Mucosa of descending colon (tissue), 3 donors: ENCODE measurements at regions not wholly inside any gene's neighbourhood (a gene's known extent, or its start where the extent isn't known, plus 50 kb on each side); places are given as distances from the start of the nearest gene placed in this dataset.

Source experiments
- ATAC-seq: fragments of 200-7000 bp; cut with Tn5 transposase; one replicate; pipeline ENCODE4 v1.9.1; 2020; ENCODE audit warnings: mild to moderate bottlenecking, moderate library complexity
- DNase-seq, 3 donors: peaks; one replicate each; pipeline ENCODE4 v3.0.0-alpha.2; 2020
- H3K36me3 ChIP-seq: fragments of 200-600 bp; one replicate; pipeline ENCODE4 v1.8.0; 2021; ENCODE audit warnings: low read depth, mild to moderate bottlenecking
- H3K4me1 ChIP-seq: fragments of 200-600 bp; one replicate; pipeline ENCODE4 v1.8.0; 2021; ENCODE audit warnings: low read depth, mild to moderate bottlenecking
- H3K4me3 ChIP-seq: fragments of 200-600 bp; one replicate; pipeline ENCODE4 v1.8.0; 2021; ENCODE audit warnings: mild to moderate bottlenecking
- H3K9me3 ChIP-seq: fragments of 200-600 bp; one replicate; pipeline ENCODE4 v1.8.0; 2021; ENCODE audit warnings: mild to moderate bottlenecking
- CTCF ChIP-seq: fragments of 200-600 bp; IDR thresholded peaks from one replicate; pipeline ENCODE4 v1.8.0; 2022; ENCODE audit warnings: antibody characterized with exemption, mild to moderate bottlenecking
- intact Hi-C, 2 donors: fragments of 100-400 bp; cut with DNase I in 1 of 2; cut with micrococcal nuclease in 1 of 2; formaldehyde crosslinking; loops; one replicate each; pipeline versions ENCODE4 v1.11.0 to v1.11.1; 2022; cut with DNase I, micrococcal nuclease
- donor health status: DM: no; HTN: no; CAD: no; lungs with moderate emphysema.
- donor health status: DM: no; HTN: no; CAD: no.
- donor health status: DM: no; HTN: yes; CAD: no.

GRCh38 chr17:14755002-14755401 is 454.1 kb downstream of the HS3ST3B1 start:
- Histone ChIP-seq H3K9me3 (peaks cover 4% of the 10 kb centered on the region), H3K36me3 (no peaks in the 10 kb centered on the region), H3K4me3 (no peak overlapping the region), H3K4me1 (no peaks in the 10 kb centered on the region)
- ATAC-seq (no peak), DNase-seq (no peak)
- intact Hi-C loops = no loop called here
- TF ChIP-seq CTCF = no peak

- Histone ChIP-seq H3K4me3 (no peak overlapping the region), H3K9me3 (peaks cover 4% of the 10 kb centered on the region), H3K4me1 (no peaks in the 10 kb centered on the region), H3K36me3 (no peaks in the 10 kb centered on the region)
- ATAC-seq (no peak), DNase-seq (no peak)
- intact Hi-C loops = no loop called here
- no peak for TF ChIP-seq CTCF
Measured at GRCh38 chr17:14753383-14753782, 452.5 kb downstream of the HS3ST3B1 start.

GRCh38 chr17:14752011-14752410 is 451.1 kb downstream of the HS3ST3B1 start:
- H3K4me3 ChIP-seq = no peak overlapping the region
- peaks cover 4% of the 10 kb centered on the region for H3K9me3 ChIP-seq
- TF ChIP-seq CTCF = no peak
- no peaks in the 10 kb centered on the region for H3K36me3 ChIP-seq
- ATAC-seq (no peak), DNase-seq (no peak)
- H3K4me1 ChIP-seq = no peaks in the 10 kb centered on the region
- intact Hi-C loops = no loop called here

- H3K9me3 ChIP-seq = peaks cover 4% of the 10 kb centered on the region
- no peaks in the 10 kb centered on the region for H3K36me3 ChIP-seq
- ATAC-seq (no peak), DNase-seq (no peak)
- no peak for TF ChIP-seq CTCF
- no peak overlapping the region for H3K4me3 ChIP-seq
- intact Hi-C loops = no loop called here
- H3K4me1 ChIP-seq = no peaks in the 10 kb centered on the region
Measured at GRCh38 chr17:14750866-14751265, 450.0 kb downstream of the HS3ST3B1 start.

- TF ChIP-seq CTCF = no peak
- Histone ChIP-seq H3K9me3 (peaks cover 4% of the 10 kb centered on the region), H3K4me1 (no peaks in the 10 kb centered on the region), H3K4me3 (no peak overlapping the region), H3K36me3 (no peaks in the 10 kb centered on the region)
- DNase-seq = no peak
- intact Hi-C loops = no loop called here
- no peak for ATAC-seq
Measured at GRCh38 chr17:14749269-14749668, 448.4 kb downstream of the HS3ST3B1 start.

GRCh38 chr17:14748036-14748710 is 447.3 kb downstream of the HS3ST3B1 start:
- DNase-seq = no peak
- Histone ChIP-seq H3K4me3 (no peak overlapping the region), H3K36me3 (no peaks in the 10 kb centered on the region), H3K9me3 (peaks cover 4% of the 10 kb centered on the region), H3K4me1 (no peaks in the 10 kb centered on the region)
- no peak for ATAC-seq
- TF ChIP-seq CTCF = no peak
- intact Hi-C loops = no loop called here
